ENCODE measurements at regions not wholly inside any gene's neighbourhood (a gene's known extent, or its start where the extent isn't known, plus 50 kb on each side); places are given as distances from the start of the nearest gene placed in this dataset.
"Not testable (repeated sequence)": the region's sequence is repeated elsewhere in the genome, so short reads cannot be mapped to it uniquely, and the experiment has no call there.

DNA sequence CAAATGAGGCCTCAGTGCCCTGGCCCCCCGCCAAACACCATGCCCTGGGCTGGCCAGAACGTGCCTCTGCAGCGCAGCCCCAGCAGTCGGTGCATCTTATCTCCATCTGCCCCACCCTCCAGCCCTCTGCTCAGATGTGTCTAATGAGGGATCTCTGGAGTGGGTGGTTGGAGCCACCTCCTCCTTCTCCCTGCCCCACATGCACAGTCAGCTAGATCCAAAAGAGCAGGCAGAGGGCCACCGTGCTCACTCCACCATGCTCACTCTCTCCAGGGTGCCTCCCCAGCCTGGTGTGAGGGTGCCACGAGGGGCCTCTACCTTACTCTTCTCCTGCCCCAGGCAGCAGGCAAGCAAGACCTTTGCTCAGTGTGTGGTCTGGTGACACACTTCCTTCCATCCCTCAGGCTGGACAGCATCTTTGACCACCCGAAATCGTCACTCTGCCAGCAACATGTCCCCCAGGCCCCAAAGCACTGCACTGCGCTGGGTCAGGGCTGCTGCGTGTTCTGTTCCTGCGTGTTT, 266.1 kb upstream of the HDAC4 start:
- no peak for DNase-seq

DNA sequence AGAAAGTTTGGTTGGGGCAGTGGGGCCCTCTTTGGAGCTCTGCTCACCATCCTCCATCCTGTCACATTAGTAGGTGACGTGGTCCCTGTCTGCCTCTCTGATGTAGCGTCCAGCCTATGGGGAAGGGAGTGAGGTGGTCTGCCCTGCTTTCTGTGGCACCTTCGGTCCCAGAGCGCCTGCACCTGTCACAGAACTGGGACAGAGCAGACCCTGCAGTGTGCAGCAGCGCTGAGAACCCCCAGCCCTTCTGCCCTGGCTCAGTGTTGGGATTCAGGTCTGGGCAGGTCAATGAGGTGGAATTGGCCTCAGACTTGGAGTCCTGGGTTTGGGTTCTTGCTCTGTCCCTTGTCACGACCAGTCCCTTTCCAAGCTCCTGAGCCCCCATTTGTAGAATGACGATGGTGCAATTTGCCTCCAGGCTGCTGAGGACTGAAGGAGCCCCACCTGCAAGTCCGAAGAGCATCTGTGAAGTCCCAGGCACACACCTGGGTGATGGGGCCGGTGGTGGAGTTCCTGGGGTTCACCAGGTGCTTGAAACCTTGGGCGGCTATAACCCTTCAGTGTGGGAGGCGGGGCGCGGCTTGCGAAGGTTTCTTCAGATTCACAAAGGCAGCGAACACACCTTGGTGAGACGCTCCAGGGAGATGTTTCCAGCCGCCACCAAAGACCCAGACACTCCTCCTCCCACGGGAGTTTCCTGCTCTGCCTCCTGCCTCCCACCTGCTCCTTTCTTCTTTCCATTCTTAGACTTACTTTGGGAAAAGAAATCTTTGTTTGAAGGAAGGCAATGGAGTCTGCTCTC, 265.4 kb upstream of the HDAC4 start:
- no peak for DNase-seq

DNA sequence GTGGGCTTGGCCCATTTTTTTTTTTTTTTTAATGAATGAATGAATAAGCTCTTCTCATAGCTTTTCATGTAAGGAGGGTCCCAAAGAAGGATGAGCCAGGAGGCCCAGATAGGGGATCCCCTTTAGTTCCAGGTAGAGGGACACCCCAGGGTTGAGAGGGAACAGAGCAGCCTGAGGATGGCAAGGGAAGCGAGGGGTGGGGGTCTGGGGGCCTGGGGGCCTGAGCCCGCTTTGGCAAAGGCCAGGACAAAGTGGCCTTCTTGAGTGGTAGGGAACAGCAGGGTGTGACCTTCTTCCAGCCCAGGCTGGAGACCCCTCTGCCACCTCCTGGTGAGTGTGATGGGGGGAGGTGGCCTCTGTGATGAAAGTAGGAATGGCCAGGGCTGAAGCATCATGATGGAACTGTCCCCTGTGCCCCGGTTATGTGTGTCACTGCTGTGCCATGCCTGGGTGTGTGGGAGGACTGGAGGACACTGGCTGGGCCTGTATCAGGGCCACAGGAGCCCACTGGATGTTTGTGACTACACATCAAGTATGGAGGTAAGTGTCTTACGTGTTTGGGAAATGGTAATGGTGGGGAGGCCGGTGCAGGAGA, 263.5 kb upstream of the HDAC4 start:
- DNase-seq = no peak

DNA sequence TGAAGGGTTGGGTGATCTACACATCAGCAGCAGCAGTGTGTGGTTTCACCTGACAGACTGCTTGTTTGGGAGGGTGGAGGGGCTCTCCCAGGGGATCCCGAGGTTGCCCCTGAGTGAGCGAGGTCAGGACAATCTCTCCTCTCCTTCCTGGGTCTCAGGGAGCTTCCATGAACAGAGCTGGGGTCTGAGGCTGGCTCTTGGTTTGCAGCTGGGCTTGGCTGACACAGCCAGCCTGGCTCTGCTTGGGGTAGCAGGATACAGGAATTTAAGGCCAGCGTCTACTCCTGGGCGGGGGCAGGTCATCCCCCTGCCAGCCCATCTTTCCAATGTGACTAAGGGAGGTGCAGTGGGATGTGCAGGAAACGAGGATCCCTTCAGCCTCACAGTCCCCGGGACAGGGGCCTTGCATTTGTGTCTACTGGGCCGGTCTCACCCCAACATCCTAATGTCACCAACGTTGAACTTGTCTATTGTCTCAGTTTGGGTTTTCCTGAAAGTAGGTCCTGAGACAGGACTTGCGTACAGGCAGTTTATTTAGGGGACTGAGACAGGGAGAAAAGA, 262.6 kb upstream of the HDAC4 start:
- DNase-seq = no peak

DNA sequence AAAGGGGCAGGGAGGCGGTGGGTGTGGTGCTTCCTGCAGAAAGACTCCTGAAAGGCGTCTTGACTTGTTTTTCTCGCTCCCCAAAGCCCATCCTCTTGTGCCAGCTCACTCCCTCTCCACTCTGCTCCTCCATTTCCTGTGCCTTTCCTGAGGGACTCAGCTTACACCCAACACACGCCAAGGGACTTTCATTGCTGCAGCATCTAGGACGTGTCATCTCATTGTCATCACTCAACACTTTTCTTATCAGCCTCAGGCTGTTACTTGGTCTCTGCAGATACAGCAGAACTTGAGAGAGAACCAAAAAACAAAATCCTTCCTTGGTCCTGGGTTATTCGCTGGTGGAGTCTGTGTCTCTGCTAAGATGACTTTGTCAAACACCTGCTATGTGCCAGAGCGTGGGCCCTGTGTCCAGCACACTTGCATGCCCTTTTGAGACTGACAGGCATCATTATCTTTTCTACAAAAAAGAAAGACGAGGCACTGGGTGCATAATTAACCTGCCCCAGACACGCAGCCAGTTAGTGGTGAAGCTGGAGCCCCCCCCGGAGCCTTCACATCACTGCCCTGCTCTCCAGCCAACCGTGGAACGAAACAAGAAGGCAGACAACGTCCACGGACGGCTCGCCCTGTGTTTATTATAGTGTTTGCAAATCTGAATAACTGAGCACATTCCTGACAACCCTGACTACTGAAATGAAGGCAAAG, 261.7 kb upstream of the HDAC4 start:
- DNase-seq = no peak

DNA sequence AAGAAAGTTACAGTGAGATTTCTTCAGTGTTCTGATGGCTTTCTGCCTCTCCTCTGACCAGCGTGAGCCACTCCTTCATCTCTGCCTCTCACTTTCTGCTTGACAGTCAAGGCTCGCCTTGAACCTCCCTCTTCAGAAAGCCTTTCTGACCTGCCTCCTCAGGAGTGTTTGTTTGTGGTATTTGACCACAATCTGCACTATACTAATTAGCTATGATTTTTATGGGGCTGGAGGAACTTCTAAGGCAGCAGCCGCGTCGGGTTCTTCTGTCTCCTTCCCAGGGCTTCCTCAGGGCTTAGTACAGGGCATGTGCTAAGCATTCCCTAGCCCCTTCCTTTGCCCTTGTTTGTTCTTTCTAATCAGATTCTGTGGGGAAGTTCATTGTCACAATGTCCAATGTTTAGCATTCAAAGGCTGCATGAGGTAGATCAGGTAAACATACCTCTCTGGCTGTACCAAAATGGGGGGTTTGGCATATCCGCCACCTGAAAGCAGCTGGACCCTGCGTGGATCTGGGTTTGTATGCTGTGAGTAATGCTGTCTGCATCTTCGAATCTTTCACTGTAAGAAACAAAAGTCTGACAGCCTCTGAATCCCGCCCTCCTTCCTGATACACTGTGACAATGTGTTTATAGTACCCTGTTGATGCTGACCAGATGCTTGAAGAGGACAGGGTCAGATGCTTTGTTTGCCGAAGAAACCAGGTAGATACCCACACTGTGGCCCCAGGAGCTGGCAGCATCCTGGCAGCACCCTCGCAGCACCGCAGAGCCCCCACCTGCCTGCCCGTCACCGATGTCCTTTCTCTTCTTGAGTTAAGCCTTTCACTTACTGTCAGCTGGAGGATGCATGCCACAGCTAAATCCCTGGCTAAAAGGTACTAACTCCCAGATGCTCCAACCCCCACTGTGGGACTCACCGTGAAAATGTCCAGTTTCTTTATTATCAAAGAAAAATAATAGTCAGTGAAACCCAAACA, 260.8 kb upstream of the HDAC4 start:
- DNase-seq = no peak

DNA sequence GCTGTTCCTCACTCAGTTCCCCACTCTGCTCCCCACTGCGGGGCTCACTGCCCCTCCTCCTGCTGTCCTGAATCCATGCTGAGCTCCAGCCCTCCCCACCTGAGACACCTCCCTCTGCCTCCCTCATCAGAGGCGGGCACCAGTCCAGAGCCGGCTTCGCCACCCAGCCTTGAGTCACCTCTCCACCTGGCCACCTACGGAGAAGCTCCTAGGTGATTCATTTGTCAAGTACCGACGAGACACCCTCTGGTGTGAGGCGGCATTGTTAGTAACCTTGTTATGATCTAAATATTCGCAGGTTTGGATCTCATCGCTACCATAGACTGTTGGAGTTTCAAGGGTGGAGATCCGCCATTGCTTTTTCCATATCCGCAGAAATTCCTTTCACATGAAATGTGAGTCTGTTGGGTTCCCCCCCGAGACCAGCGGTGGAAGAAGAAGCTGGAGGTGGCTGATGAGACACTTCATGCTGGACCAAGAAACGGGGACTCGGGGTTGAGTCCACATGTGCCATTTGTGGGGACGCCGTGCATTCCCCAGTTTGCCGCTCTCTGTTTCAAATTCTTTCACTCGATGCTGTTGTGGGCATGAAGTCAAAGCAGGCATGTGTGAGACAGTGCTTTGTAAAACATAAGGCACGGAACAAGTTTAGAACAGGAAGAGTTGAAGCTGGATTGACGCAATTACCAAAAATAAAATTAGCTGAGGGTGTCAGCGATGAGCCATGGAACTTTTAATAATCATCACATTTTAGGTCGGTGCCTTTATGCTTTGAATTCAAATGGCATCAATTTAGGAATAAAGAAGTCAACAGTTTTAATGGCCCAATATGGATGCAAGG, 259.8 kb upstream of the HDAC4 start:
- no peak for DNase-seq

DNA sequence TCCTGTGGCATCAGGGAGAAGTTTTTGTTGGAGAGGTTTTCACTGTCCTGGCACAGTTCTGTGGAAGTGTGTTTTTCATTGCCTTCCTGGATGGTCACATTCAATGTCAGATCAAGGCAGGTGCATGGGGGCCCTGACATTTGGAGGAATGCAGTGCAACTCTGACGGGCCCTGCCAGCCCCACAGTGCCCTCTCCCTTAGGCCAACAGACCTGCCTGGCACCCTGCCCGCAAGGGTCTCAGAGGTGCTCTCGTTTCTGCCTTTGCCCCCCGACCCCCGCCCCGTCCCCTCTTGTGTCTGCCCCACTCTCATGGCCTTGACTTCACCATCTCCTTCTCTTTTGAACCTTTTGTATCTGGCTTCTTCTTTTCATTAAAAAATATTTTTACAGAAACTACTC, 257.2 kb upstream of the HDAC4 start:
- DNase-seq = no peak

DNA sequence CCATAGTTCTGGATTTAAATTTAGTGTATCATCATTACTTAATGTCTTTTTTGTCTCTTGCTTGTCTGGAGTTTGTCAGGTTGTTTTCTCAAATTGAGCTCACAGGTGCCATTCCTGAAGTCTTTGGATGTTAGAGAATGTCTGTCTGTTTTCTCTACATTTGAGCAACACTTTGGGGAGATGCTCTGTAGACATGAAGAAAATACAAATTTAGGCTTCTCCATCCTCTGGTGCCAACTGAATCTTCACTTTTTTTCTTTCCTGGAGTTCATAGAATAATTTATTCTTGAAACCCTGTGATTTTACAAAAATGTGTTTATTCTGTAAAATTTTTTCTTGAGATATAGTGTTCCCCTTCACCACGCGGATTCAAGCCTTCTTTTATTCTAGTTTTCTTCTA, 256.4 kb upstream of the HDAC4 start:
- no peak for DNase-seq

DNA sequence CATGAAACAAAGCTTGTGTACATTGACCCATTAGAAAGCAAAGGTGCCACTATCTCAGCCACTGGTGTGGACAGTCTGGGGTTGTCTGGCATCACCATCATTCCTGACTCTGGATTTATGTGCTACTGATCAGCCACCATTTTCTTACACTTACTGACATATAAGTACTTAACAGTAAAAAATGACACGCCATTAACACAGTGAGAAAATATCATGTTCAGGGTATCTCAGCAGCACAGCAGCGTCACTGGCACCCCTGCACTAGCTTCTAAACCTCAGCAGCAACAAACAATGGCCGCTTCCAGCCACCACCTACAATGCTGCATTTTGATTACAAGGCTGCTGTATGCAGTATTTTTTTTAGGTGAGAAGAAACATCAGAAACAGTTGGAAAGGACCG, 253.4 kb upstream of the HDAC4 start:
- no peak for DNase-seq

DNA sequence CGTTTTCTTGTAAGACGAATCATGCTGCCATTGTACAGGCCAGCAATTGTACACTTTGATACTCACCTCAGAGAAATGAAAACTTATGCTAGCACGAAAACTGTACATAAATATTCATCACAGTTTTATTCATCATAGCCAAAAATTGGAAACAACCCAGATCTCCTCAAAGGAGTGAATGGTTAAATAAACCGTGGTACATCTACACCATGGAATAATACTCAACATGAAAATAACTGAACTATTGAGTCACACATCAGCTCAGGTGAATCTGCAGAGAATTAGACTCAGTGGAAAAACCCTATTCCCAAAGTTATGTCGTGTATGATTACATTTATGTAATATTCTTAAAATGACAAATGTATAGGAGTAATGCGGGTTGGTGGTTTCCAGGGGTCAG, 251.0 kb upstream of the HDAC4 start:
- DNase-seq = no peak

DNA sequence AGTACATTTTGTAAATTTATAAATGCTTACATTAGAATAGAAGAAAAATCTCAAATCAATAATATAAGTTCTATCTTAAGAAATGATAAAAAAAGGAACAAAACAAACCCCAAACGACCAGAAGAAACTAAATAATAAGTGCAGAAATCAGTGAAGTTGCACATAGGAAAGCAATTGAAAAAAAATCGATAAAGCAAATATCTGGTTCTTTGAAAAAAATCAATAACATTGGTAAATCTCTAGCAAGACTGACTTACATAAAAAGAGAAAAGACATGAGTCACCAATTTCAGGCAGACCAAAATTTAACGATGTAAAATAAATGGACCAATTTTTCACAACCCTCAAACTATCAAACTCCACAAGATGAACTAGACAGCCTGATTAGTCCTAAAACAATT, 249.9 kb upstream of the HDAC4 start:
- DNase-seq = no peak

DNA sequence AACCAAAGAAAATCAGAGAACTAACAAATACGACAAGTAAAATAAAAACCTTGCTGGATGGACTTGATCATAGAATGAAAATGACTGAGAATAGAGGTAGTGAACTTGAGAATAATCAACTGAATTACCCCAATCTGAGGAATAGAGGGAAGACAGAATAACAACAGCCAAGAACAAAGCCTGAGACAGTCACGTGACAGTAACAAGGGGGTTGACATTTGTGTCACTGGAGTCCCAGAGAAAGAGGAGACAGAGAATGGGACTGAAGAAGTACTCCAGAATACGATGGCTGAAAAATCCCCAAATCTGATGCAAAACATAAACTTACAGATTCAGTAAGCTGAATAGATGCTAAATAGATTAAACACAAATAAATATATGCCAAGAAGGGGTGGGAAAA, 248.5 kb upstream of the HDAC4 start:
- DNase-seq = no peak

DNA sequence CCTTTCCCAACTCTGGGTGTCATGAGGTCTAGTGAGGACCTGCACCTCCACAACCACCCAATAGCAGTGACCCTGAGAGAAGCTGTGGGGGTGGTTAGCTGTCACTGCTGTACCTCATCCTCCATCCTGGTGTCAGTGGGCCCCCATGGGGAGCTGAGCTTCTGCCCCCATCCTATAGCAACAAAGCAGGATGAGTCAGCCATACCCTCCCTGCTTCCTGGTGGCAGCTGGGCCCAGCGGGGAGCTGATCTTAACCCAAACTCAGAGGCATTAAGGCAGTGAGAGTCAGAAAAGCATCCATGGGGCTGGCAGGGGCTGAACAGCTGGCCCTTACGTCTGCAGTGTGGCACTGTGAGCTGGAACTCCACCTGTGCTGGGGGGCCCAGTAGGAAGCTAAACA, 247.8 kb upstream of the HDAC4 start:
- DNase-seq = no peak

DNA sequence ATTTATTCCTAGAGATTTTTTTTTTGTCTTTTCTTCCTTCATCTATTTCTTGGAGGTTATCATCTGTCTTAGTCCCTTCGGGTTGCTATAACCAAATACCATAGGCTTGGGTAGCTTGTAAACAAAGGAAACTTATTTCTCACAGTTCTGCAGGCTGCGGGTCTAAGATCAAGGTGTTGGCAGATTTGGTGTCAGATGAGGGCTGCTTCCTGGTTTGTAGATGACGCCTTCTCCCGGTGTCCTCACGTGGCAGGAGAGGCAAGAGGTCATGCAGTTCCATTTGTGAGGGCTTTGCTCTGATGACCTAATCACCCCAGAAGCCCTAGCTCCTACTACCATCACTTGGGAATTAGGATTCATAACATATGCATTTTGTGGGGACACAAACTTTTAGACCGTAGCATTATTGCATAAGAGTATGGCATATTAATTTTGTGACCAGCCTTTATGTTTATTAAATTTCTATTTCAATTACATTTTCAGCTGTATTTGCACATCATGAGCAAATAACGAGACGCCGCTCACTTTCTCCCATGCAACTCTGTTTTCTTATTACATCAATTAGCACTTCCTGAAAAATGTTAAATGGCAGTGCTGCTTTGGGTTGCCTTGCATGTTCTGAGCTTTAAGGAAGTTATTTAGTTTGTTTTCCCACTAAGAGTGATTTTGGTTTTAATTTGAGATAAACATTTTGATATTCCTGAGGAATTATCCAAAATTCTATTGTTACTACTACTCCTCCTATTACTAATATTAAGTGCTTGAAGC, 246.4 kb upstream of the HDAC4 start:
- DNase-seq = no peak

DNA sequence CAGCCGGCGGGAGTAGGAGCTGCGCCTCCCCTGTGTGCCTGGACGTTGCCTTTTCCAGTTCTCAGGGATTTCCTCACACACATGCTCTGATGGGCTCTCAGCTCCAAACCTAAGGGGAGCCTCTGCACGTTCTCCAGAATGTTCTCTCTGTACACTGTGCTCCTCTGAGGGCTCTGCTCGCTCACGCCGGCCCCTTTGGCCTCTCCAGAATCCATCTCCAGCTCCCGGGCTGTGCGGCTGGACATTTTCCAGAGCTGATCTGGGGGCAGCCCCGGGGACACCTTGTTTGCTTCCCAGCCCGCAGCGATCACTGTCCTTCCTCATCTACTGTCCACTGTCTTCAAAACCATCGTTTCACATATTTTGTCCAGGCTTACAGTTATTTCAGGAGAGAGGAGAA, 245.4 kb upstream of the HDAC4 start:
- DNase-seq = no peak

DNA sequence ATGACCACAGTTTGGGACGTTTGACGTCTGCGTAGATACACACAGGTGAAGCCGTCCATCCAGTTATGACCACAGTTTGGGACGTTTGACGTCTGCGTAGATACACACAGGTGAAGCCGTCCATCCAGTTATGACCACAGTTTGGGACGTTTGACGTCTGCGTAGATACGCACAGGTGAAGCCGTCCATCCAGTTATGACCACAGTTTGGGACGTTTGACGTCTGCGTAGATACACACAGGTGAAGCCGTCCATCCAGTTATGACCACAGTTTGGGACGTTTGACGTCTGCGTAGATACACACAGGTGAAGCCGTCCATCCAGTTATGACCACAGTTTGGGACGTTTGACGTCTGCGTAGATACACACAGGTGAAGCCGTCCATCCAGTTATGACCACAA, 243.8 kb upstream of the HDAC4 start:
- DNase-seq = not testable (repeated sequence)

DNA sequence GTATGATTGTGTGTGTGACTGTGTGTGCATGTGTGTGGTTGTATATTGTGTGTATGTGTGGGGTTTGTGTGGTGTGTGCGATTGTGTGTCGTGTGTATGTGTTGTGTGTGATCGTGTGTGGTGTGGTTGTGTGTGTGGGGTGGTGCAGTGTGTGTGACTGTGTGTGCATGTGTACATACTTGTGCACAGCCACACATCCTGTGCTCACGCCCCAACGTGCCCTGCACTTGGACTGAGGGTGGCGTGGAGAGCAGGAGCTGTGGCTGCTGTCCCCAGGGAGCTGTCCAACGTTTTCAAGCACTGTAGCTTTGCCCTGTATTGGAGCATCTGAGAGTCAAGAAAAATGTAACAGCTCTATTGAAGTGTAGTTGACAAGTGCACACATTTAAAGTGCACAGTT, 243.2 kb upstream of the HDAC4 start:
- DNase-seq = no peak

DNA sequence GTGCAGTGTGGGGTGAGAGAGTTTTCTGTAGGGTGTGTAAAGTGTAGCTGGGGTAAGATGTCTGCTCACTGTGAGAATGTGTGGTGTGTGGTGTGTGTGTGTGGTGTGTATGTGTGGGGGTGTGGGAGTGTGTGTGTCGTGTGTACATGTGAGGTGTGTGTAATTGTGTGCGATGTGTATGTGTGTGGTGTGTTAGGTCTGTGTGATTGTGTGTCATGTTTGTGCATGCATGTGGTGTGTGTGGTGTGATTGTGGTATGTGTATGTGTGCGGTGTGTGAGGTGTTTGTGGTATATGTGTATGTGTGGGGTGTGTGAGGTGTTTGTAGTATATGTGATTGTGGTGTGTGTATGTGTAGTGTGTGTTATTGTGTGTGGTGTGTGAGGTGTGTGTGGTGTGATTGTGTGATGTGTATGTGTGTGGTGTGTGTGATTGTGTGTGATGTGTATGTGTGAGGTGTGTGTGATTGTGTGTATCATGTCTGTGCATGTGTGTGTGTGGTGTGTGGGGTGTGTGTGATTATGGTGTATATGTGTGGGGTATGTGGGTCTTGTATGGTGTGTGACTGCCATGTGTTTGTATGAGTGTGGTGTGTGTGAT, 241.7 kb upstream of the HDAC4 start:
- DNase-seq = no peak

DNA sequence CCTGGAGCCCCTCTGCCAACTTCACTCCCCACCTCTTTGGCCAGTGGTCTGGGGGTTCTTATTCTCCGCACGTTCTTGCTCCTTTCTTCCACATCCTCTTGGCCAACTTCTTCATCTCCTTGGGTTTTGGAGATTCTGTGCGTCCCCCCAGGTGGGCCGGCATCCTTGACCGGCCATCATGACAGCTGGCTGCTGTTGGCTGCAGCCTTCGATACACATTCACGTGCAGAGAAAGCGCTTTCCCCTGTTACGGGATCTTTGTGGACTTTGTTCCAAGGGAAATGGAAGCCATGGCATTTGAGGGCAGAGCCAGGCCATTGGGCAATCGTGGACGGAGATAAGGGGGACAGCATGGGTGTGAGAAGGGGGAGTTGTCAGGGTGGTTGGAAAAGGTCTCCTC, 241.1 kb upstream of the HDAC4 start:
- not testable (repeated sequence) for DNase-seq
